Bronchial epithelial cell (primary cell): ENCODE measurements at regions not wholly inside any gene's neighbourhood (a gene's known extent, or its start where the extent isn't known, plus 50 kb on each side); places are given as distances from the start of the nearest gene placed in this dataset.

Experiments used
- DNase-seq: peaks from one replicate; pipeline ENCODE4 v3.0.0-alpha.2; 2010; ENCODE audit warnings: low read depth
- FAIRE-seq: peaks from 2 replicates; lab custom pipeline; 2011; peaks lifted over from hg19 to GRCh38; lab: Jason Lieb, UNC
- H3K27me3 ChIP-seq: 2 replicates; pipeline ENCODE4 v1.5.1; 2011; ENCODE audit warnings: low read length; ENCODE audit not compliant: control insufficient read depth, insufficient read depth
- H3K36me3 ChIP-seq: 2 replicates; pipeline ENCODE4 v1.5.1; 2011; ENCODE audit warnings: low read length; ENCODE audit not compliant: control insufficient read depth, insufficient read depth
- H3K4me3 ChIP-seq: 2 replicates; pipeline ENCODE4 v1.5.1; 2011; ENCODE audit warnings: mild to moderate bottlenecking, low read depth, low read length, control low read depth
- TF ChIP-seq, protein P1 (sequence below): IDR thresholded peaks from 2 replicates; pipeline ENCODE4 v1.5.1; 2011; ENCODE audit warnings: mild to moderate bottlenecking, moderate library complexity, low read length, control low read depth, inconsistent platforms; ENCODE audit not compliant: insufficient read depth, severe bottlenecking

DNA sequence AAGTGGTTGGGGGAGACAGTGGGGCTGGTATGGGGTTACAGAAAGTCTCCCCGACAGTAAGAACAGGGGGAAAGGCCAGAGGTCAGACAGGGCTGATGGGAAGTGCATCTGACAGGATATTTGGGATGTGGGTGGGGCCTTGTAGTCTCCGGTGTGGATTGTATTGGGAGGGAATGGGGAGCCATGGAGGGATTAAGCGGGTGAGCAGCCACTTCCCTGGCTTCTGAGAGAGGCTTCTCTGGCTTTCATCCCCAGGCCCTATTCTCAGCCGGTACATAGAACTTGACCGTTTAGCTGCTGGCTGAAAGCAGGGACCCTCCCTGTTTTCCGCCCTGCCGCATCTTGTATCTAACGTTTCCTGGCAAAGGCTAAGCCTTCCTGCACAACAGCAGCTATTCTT, 222.0 kb upstream of the LHX5 start:
- Histone ChIP-seq H3K27me3 (no peaks in the 10 kb centered on the region), H3K36me3 (no peaks in the 10 kb centered on the region), H3K4me3 (no peak overlapping the region)
- DNase-seq (no peak), FAIRE-seq (no peak)
- TF ChIP-seq, protein P1, sequence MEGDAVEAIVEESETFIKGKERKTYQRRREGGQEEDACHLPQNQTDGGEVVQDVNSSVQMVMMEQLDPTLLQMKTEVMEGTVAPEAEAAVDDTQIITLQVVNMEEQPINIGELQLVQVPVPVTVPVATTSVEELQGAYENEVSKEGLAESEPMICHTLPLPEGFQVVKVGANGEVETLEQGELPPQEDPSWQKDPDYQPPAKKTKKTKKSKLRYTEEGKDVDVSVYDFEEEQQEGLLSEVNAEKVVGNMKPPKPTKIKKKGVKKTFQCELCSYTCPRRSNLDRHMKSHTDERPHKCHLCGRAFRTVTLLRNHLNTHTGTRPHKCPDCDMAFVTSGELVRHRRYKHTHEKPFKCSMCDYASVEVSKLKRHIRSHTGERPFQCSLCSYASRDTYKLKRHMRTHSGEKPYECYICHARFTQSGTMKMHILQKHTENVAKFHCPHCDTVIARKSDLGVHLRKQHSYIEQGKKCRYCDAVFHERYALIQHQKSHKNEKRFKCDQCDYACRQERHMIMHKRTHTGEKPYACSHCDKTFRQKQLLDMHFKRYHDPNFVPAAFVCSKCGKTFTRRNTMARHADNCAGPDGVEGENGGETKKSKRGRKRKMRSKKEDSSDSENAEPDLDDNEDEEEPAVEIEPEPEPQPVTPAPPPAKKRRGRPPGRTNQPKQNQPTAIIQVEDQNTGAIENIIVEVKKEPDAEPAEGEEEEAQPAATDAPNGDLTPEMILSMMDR = no peak

DNA sequence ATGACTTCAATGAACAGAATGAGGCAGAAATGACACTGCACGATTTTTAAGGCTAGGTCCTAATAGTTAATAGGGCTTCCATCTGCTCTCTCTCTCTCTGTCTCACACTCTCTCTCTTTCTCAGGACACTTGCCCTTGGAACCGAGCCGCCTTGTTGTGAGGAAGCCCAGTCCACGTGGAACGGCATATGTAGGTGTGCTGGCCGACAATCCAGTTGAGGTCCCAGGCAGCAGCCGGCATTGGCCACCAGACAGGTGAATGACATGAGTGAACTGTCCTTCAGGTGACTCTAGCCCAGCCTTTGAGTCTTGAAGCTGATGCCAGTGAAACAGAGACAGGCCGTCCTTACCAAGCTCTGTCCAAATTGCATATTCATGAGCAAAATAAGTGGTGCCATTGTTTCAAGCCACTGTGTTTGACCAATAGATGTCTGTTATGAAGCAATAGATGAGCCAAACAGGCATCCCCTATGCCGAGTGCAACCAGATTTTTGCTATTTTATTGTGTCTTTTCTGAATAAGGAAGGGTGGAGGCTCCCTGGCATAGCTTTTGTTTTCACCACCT, 217.5 kb upstream of the LHX5 start:
- DNase-seq (no peak), FAIRE-seq (peak; percentile 23)
- TF ChIP-seq, protein P1 = no peak
- Histone ChIP-seq H3K4me3 (no peak overlapping the region), H3K36me3 (no peaks in the 10 kb centered on the region), H3K27me3 (no peaks in the 10 kb centered on the region)

DNA sequence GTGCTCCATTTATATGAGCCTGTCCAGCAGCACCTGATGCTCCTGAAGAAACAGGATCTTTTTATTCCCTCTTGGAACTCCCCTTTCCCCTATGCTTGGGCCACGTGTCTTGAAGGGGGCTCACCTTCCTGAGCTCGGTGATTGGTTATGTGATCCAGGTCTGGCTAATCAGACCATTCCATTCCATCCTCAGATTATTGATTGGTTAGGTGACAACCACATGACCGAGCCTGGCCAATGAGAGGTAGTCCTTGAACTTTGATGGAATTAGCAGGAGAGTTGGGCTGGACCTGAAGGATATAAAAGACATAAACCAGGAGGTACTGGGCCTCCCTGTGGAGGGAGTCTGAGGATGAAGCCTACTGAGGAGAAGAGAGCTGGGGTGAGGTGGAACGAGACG, 216.6 kb upstream of the LHX5 start:
- FAIRE-seq (no peak), DNase-seq (no peak)

DNA sequence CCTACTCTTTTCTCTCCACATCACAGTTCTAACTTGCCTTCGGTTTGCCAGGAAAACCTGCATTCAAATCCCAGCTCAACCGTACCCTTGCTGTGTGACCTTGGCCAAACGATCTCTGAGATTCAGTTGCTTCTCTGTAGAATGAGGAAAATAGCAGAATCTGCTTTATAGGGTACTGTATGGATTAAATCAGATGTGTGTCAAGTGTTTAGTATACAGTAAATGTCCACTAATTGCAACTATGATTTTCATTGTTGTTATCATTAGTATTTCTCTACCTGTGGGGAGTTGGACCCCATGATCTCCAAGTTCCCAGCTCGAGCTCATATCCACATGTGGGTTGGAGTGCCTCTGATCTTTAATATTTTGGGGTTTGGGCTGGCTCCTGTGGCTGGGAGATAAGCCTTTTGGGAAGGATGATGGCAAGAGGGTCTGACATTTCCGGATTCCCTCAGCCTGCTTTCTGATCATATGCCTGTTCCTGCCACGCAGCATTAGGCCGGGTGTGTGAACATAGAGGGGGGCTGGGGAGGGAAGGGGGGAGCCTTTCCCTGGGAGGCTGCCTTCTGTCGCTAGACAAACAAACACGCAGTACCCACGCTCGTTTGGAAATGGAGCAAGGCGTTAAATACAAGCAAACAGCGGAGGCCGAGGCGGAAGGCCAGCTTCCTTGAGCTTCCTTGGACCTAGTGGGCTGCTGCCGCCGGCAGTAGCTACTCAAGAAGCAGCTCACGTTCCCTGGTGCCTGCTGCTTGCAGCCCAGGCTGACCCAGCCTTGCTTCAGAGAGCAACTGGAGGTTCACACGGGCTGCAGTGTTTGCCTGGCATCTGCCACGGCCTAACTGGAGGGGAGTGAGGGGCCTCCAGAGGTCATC, 213.5 kb upstream of the LHX5 start:
- Histone ChIP-seq H3K27me3 (no peaks in the 10 kb centered on the region), H3K36me3 (no peaks in the 10 kb centered on the region), H3K4me3 (no peak overlapping the region)
- TF ChIP-seq, protein P1 = no peak
- no peak for DNase-seq
- no peak for FAIRE-seq

More for the DNA sequence above, 216.6 kb upstream of the LHX5 start:
- TF ChIP-seq, protein P1 = no peak
- Histone ChIP-seq H3K27me3 (no peaks in the 10 kb centered on the region), H3K36me3 (no peaks in the 10 kb centered on the region), H3K4me3 (no peak overlapping the region)

DNA sequence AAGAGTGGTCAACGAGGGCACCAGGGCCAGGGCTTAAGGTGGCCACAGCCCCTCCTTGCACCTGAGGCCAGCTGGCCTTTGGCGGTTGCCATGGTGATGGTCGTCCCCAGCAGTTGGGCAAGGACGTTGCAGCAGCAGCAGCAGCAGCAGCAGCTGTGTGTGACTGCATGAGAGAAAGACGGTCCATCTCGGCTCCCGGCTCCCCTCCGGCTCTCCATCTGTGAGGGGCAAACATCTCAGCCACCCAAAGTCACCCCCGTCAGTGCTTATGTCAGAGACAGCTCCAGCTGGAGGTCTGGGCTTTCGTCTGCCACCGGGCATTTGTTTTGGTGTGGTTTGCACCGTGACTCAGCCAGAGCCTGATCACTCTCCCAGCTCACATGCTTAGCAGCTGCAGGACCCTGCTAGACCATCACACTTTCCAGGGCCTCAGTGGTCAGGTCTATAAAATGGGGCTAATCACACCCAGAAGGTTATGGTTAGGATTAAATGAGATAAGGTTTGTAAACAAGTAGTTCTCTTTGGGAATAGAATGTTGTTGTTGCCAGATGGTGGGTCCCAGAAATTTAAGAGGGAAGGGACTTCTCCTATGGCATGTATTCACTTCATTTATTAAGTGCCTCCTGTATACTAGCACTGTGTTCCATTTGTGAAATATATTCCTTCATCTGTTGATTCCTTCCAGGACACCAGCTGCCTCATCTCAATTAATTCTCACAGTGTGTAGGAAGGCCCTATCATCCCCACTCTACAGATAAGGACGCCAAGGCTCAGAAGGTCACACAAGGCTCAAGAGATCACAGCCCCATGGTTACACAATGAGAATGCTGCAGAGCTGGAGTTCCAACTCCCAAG, 212.6 kb upstream of the LHX5 start:
- no peaks in the 10 kb centered on the region for H3K36me3 ChIP-seq
- no peak overlapping the region for H3K4me3 ChIP-seq
- DNase-seq (no peak), FAIRE-seq (no peak)
- TF ChIP-seq, protein P1 = no peak
- H3K27me3 ChIP-seq = no peaks in the 10 kb centered on the region
